Neural progenitor cell (in vitro differentiated cells): ENCODE measurements at regions not wholly inside any gene's neighbourhood (a gene's known extent, or its start where the extent isn't known, plus 50 kb on each side); places are given as distances from the start of the nearest gene placed in this dataset.

Source experiments
- DNase-seq: peaks from one replicate; pipeline ENCODE4 v3.0.0-alpha.2; 2016; ENCODE audit warnings: low spot score
- H2AFZ ChIP-seq: fragments of 200-600 bp; sonication (generic); replicated peaks from 2 replicates; pipeline ENCODE4 v1.6.1; 2016; ENCODE audit warnings: antibody characterized with exemption
- H3F3A ChIP-seq: fragments of 200-600 bp; sonication (generic); 2 replicates; pipeline ENCODE4 v1.6.1; 2016; ENCODE audit warnings: antibody characterized with exemption, low read depth
- H3K27ac ChIP-seq: fragments of 200-600 bp; sonication (generic); 2 replicates; pipeline ENCODE4 v1.5.1; 2016; ENCODE audit warnings: mild to moderate bottlenecking
- H3K27me3 ChIP-seq: fragments of 200-600 bp; sonication (generic); 2 replicates; pipeline ENCODE4 v1.6.1; 2016; ENCODE audit warnings: mild to moderate bottlenecking, moderate library complexity
- H3K36me3 ChIP-seq: fragments of 200-600 bp; sonication (generic); 2 replicates; pipeline ENCODE4 v1.5.1; 2016
- H3K4me1 ChIP-seq: fragments of 200-600 bp; sonication (generic); 2 replicates; pipeline ENCODE4 v1.6.1; 2016; ENCODE audit warnings: mixed run types
- H3K4me2 ChIP-seq: fragments of 200-600 bp; sonication (generic); 2 replicates; pipeline ENCODE4 v1.6.1; 2016
- H3K4me3 ChIP-seq: fragments of 200-600 bp; sonication (generic); 2 replicates; pipeline ENCODE4 v1.5.1; 2016
- H3K79me2 ChIP-seq: fragments of 200-600 bp; sonication (generic); 2 replicates; pipeline ENCODE4 v1.6.1; 2016; ENCODE audit warnings: low read depth
- H3K9ac ChIP-seq: fragments of 200-600 bp; sonication (generic); 2 replicates; pipeline ENCODE4 v1.6.1; 2016
- H3K9me3 ChIP-seq: fragments of 200-600 bp; sonication (generic); 2 replicates; pipeline ENCODE4 v1.5.1; 2016; ENCODE audit warnings: low read depth
- H4K20me1 ChIP-seq: fragments of 200-600 bp; sonication (generic); 2 replicates; pipeline ENCODE4 v1.6.1; 2016; ENCODE audit warnings: low read depth
- H3K27ac Mint-ChIP-seq: 3 replicates; pipeline ENCODE4 v1.8.0; 2021; ENCODE audit warnings: mixed read lengths
- H3K27me3 Mint-ChIP-seq: 2 replicates; pipeline ENCODE4 v1.8.0; 2022; ENCODE audit warnings: low read depth, mild to moderate bottlenecking, inconsistent platforms, moderate library complexity, mixed read lengths; ENCODE audit not compliant: insufficient read depth
- H3K36me3 Mint-ChIP-seq: 3 replicates; pipeline ENCODE4 v1.8.0; 2021; ENCODE audit warnings: mixed read lengths
- H3K4me1 Mint-ChIP-seq: 3 replicates; pipeline ENCODE4 v1.8.0; 2021; ENCODE audit warnings: mixed read lengths
- H3K4me3 Mint-ChIP-seq: 3 replicates; pipeline ENCODE4 v1.8.0; 2021; ENCODE audit warnings: mild to moderate bottlenecking, moderate library complexity, mixed read lengths
- H3K9me3 Mint-ChIP-seq: 3 replicates; pipeline ENCODE4 v1.8.0; 2020; ENCODE audit warnings: mixed read lengths
- EZH2 ChIP-seq: fragments of 200-600 bp; sonication (generic); IDR thresholded peaks from 2 replicates; pipeline ENCODE4 v1.6.1; 2017; ENCODE audit warnings: antibody characterized with exemption, mild to moderate bottlenecking, moderate library complexity
- EZH2phosphoT487 ChIP-seq: fragments of 200-600 bp; sonication (generic); IDR thresholded peaks from 2 replicates; pipeline ENCODE4 v1.6.1; 2017; ENCODE audit warnings: antibody characterized with exemption
- TF ChIP-seq, protein P1 (sequence below): fragments of 200-600 bp; sonication (generic); IDR thresholded peaks from 2 replicates; pipeline ENCODE4 v1.5.1; 2017; ENCODE audit warnings: antibody characterized with exemption, mild to moderate bottlenecking

DNA sequence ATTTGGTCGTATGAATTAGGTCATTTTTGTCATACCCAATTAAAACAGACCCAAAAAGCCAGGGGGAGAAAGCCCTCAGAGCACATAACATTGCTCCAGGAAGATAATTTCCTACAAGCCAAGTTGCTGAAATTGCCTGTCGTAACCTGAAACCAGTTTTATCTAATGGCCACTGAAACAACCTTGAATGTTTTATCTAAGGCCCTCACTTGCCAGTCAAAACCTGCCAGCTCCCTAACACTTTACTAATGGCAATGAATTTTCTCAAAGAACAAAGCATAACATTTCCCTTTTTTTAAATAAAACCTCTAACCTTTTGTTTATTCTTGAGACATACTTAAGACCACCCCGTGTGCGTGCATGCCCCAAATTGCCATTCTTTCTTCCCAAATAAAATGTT is 496.2 kb upstream of the KLHL1 start:
- no peak overlapping the region for H2AFZ ChIP-seq
- no peaks in the 10 kb centered on the region for H3F3A ChIP-seq
- H3K9me3 Mint-ChIP-seq, result peaks cover 4% of the 10 kb centered on the region
- H3K4me3 Mint-ChIP-seq, result no peak overlapping the region
- no peaks in the 10 kb centered on the region for H3K36me3 Mint-ChIP-seq
- H3K79me2 ChIP-seq, result no peaks in the 10 kb centered on the region
- no peak for DNase-seq
- H3K4me1 ChIP-seq, result peaks cover 7% of the 10 kb centered on the region
- H3K27me3 Mint-ChIP-seq, result no peaks in the 10 kb centered on the region
- no peaks in the 10 kb centered on the region for H4K20me1 ChIP-seq
- H3K4me3 ChIP-seq, result no peak overlapping the region
- H3K27ac ChIP-seq, result no peak overlapping the region
- no peaks in the 10 kb centered on the region for H3K27me3 ChIP-seq
- H3K27ac Mint-ChIP-seq, result no peak overlapping the region
- H3K9ac ChIP-seq, result no peak overlapping the region
- no peaks in the 10 kb centered on the region for H3K36me3 ChIP-seq
- TF ChIP-seq, protein P1, sequence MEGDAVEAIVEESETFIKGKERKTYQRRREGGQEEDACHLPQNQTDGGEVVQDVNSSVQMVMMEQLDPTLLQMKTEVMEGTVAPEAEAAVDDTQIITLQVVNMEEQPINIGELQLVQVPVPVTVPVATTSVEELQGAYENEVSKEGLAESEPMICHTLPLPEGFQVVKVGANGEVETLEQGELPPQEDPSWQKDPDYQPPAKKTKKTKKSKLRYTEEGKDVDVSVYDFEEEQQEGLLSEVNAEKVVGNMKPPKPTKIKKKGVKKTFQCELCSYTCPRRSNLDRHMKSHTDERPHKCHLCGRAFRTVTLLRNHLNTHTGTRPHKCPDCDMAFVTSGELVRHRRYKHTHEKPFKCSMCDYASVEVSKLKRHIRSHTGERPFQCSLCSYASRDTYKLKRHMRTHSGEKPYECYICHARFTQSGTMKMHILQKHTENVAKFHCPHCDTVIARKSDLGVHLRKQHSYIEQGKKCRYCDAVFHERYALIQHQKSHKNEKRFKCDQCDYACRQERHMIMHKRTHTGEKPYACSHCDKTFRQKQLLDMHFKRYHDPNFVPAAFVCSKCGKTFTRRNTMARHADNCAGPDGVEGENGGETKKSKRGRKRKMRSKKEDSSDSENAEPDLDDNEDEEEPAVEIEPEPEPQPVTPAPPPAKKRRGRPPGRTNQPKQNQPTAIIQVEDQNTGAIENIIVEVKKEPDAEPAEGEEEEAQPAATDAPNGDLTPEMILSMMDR, result no peak
- TF ChIP-seq EZH2 (no peak), EZH2phosphoT487 (no peak)
- no peaks in the 10 kb centered on the region for H3K9me3 ChIP-seq
- H3K4me2 ChIP-seq, result no peak overlapping the region
- peaks cover 3% of the 10 kb centered on the region for H3K4me1 Mint-ChIP-seq

DNA sequence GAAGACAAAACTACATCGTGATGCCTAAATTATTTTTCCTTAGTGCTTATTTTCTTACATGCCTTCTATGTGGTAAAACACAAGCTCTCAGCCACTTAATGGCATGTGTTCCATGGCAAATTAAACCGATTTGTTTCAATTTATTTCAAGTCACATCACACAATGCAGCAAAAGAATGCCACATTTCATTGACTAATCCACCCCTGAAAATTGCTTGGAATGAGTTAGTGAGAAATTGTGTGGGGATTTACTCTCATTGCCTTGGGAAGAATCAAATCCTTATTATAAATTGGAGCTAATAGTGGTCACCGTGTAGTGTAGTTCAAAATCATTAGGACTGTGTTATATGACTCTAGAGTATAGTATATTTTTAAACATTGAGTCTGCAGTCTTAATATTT is 485.5 kb upstream of the KLHL1 start:
- Histone ChIP-seq H2AFZ (no peak overlapping the region), H3K9ac (no peak overlapping the region), H3K36me3 (no peaks in the 10 kb centered on the region), H3K4me3 (no peak overlapping the region), H3K27me3 (no peaks in the 10 kb centered on the region), H3K9me3 (no peaks in the 10 kb centered on the region), H3K27ac (no peak overlapping the region), H3F3A (no peaks in the 10 kb centered on the region), H3K4me2 (no peak overlapping the region), H4K20me1 (no peaks in the 10 kb centered on the region), H3K4me1 (no peaks in the 10 kb centered on the region), H3K79me2 (no peaks in the 10 kb centered on the region)
- Mint-ChIP-seq H3K9me3 (no peaks in the 10 kb centered on the region), H3K4me3 (no peak overlapping the region), H3K27me3 (no peaks in the 10 kb centered on the region), H3K27ac (no peak overlapping the region), H3K36me3 (no peaks in the 10 kb centered on the region), H3K4me1 (no peaks in the 10 kb centered on the region)
- no peak for DNase-seq
- TF ChIP-seq, protein P1, result no peak
- TF ChIP-seq EZH2, result no peak
- TF ChIP-seq EZH2phosphoT487, result no peak

DNA sequence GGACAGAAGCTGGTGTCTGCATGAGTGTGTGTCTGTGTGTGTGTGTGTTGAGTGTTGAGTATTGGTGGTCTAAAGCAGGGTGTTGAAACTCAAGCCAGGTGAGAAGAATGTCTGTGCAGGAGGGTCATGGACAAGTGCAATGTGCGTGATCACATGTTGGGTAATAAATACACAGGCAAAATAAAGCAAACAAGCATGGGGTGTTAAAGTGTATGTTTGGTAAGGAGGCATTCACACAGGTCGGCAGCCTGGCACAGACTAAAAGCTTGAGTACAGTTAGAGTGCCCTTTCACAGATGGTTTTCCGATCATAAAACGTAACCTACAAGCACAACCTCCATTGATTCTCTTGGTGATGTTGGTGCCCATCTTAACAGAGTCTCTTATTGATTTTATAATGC is 476.9 kb upstream of the KLHL1 start:
- Mint-ChIP-seq H3K27me3 (no peaks in the 10 kb centered on the region), H3K4me3 (no peak overlapping the region), H3K27ac (no peak overlapping the region), H3K36me3 (no peaks in the 10 kb centered on the region), H3K4me1 (no peaks in the 10 kb centered on the region), H3K9me3 (no peaks in the 10 kb centered on the region)
- Histone ChIP-seq H3K4me2 (no peak overlapping the region), H3K9me3 (no peaks in the 10 kb centered on the region), H3K4me3 (no peak overlapping the region), H2AFZ (no peak overlapping the region), H3K79me2 (no peaks in the 10 kb centered on the region), H3K27ac (no peak overlapping the region), H3K4me1 (no peaks in the 10 kb centered on the region), H3K9ac (no peak overlapping the region), H3K27me3 (no peaks in the 10 kb centered on the region), H4K20me1 (no peaks in the 10 kb centered on the region), H3K36me3 (no peaks in the 10 kb centered on the region), H3F3A (no peaks in the 10 kb centered on the region)
- no peak for DNase-seq
- TF ChIP-seq, protein P1, result no peak
- TF ChIP-seq EZH2 (no peak), EZH2phosphoT487 (no peak)

DNA sequence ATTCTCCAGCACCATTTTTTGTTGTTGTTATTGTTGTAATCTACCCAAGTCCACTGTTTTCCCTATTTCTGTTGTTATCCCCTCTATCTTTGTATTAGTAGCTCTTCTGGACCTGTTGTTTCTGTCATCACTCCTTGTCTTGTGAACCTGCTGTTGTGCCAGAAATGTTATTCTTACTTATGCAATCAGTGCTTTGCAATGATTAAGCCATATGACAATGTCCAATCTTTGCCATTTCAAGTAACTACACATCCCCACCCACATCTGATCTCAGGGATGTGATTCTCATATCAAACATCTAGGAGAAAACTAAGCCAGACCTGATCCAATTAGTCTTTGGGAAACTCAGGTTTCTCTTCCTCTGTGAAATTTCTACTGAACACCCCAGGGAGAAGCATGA is 472.6 kb upstream of the KLHL1 start:
- H3K36me3 Mint-ChIP-seq, result no peaks in the 10 kb centered on the region
- no peak overlapping the region for H3K4me3 ChIP-seq
- H3K27ac Mint-ChIP-seq, result no peak overlapping the region
- TF ChIP-seq EZH2 (no peak), EZH2phosphoT487 (no peak)
- TF ChIP-seq, protein P1, result no peak
- no peaks in the 10 kb centered on the region for H3K9me3 ChIP-seq
- no peaks in the 10 kb centered on the region for H3K36me3 ChIP-seq
- no peak for DNase-seq
- H3K4me3 Mint-ChIP-seq, result no peak overlapping the region
- no peaks in the 10 kb centered on the region for H3K4me1 ChIP-seq
- no peaks in the 10 kb centered on the region for H4K20me1 ChIP-seq
- H3K4me2 ChIP-seq, result no peak overlapping the region
- no peak overlapping the region for H2AFZ ChIP-seq
- no peaks in the 10 kb centered on the region for H3K4me1 Mint-ChIP-seq
- H3K27me3 Mint-ChIP-seq, result no peaks in the 10 kb centered on the region
- no peaks in the 10 kb centered on the region for H3F3A ChIP-seq
- no peaks in the 10 kb centered on the region for H3K27me3 ChIP-seq
- H3K79me2 ChIP-seq, result no peaks in the 10 kb centered on the region
- no peaks in the 10 kb centered on the region for H3K9me3 Mint-ChIP-seq
- H3K27ac ChIP-seq, result no peak overlapping the region
- H3K9ac ChIP-seq, result no peak overlapping the region
